NCI-H2029 treated with DMSO at 0.1 percent for 48 hours (cell line): ENCODE measurements at regions not wholly inside any gene's neighbourhood (a gene's known extent, or its start where the extent isn't known, plus 50 kb on each side); places are given as distances from the start of the nearest gene placed in this dataset.

Source experiments
- DNase-seq: peaks from one replicate; lab custom pipeline; 2025; lab: John Stamatoyannopoulos, UW

GRCh38 chr2:163265562-163265961, 427.0 kb upstream of the KCNH7 start:
- no peak for DNase-seq

DNA sequence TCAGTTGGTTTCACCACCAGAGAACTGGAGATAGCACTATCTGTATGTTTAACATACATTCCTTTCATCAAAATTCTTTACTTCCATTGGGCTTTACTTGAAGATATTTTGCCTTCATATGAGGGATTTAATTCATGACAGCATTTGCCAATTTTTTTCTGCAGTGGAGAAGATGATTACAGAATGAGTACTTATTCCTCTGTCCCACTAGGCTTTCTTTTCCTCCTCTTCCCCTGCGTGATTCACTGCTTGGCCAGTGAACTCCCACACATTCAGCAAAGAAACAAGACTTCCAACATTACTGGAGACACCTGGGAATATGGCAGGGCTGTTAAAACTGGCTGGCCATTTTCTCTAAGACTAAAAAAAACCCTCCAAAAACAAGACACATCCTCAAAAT, 425.8 kb upstream of the KCNH7 start:
- no peak for DNase-seq

DNA sequence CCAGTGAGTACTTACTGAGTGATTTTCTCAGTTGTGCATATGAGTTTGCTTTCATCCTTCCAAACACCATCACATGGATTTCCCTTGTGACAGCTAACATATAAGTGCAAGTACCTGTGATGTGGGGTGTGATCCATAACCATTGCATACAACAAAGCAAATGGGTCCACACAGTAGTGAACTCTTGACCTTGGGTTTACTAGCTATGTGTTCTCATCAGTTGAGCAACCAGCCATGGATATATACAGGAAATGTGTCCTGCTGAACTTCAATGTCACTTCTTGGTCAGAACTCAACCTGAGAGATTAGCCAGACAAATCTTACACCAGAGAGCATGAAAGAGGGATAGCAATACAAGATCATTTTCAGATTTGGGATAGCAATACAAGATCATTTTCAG, 420.9 kb upstream of the KCNH7 start:
- no peak for DNase-seq

GRCh38 chr2:163255086-163255485, 416.5 kb upstream of the KCNH7 start:
- DNase-seq: no peak

GRCh38 chr2:163253621-163254285, 415.2 kb upstream of the KCNH7 start:
- no peak for DNase-seq

GRCh38 chr2:163252199-163252598, 413.6 kb upstream of the KCNH7 start:
- no peak for DNase-seq

DNA sequence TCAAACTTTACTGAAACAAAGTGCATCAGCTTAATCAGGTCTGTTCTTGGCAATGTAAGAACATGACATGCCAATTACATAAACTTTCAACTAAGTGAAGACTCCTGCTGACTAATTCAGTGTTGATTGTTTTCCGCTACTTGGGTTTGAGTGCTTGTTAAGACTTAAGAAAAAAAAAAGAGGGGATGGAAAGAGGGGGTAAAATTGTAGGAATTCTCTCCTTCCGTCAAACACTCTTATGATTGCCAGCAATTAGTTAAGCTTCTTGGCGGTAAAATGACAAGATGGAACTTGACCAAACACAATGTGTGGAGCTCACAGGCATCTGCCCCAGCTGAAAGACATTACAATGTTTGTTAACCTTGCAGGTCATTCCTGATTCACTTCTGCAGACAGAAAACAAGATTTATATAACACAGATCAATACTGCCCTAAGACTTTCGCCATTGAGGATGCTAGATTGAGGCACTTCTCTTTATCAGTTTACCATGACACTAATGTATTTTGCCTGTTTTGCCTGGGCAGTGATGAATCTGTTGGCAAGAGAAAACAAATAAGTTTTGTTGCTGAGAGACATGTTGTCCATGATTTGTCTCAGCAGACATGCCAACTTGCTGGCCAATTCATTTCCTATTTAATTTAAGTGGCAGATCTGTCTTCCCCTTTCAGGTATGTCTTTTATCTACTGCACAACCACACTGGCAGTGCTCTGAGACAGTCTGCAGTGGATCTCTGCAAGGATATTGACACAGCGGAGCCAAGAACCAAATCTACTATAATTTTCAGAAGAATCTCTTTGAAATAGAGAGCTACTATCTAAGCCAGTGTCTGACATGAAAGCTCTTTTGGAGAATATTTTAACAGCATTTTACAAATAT, 410.0 kb upstream of the KCNH7 start:
- DNase-seq: no peak

DNA sequence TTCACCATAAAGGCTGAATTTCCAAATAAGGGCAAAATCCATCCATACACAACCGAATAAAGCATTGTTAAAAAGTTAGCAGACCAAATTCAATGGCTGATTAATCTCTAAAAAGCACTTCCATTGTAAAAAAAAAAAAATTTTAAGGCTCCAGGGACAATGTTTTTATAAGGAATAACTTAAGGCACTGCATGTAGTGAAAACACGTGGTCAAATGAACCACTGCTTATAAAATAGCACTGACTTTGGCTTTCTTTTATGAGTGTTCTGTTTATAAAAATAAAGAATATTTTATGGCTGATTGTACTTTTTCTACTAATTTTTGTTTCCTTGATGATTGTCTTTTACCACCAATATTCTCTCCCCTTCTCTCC, 409.3 kb upstream of the KCNH7 start:
- DNase-seq: no peak

GRCh38 chr2:163247156-163247846, 408.7 kb upstream of the KCNH7 start:
- DNase-seq: no peak

- no peak for DNase-seq
Observed at GRCh38 chr2:163246135-163246534, 407.6 kb upstream of the KCNH7 start.

DNA sequence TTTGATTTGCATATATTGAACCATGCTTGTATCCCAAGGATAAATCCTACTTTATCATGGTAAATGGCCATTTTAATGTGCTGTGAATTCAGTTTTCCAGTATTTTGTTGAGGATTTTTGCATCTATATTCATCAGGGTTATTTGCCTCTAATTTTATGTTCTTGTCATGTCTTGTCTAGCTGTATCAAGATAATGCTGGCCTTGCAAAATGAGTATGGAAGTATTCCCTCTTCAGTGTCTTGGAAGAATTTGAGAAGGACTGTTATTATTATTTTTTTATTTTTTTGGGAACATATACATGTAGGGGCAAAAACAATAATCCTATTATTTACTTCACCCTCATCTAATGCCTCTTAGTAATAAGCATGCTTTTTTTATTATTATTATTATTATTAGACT, 398.0 kb upstream of the KCNH7 start:
- no peak for DNase-seq

GRCh38 chr2:163231666-163232065, 393.1 kb upstream of the KCNH7 start:
- DNase-seq: no peak

- no peak for DNase-seq
Observed at GRCh38 chr2:163213661-163214081, 375.1 kb upstream of the KCNH7 start.

DNA sequence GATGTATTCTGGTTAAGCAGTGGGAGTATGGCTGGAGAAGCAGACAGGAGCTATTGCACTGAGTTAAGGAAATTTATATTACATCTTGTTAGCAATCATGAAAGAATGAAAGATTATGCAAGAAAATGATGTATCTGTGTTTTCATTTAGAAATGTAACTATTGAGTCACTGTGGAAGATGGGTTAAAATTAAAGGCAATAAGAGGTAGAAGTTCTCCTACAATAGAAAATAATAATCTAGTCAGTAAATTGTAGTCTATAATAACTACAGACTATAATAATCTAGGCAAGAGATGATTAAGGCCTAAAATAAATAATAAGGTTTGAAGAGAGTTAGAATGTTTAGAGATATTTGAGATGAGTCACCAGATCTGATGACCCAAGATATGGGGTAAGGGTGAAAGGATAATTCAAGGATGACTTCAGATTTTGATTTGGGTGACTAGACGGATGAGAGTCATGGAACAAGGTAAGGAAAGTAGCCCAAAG, 371.9 kb upstream of the KCNH7 start:
- no peak for DNase-seq

- DNase-seq: no peak
Observed at GRCh38 chr2:163207693-163208370, 369.3 kb upstream of the KCNH7 start.

- DNase-seq: no peak
Observed at GRCh38 chr2:163205589-163206254, 367.2 kb upstream of the KCNH7 start.

- no peak for DNase-seq
Observed at GRCh38 chr2:163200741-163201140, 362.2 kb upstream of the KCNH7 start.

- DNase-seq: no peak
Observed at GRCh38 chr2:163198972-163199371, 360.4 kb upstream of the KCNH7 start.

- no peak for DNase-seq
Observed at GRCh38 chr2:163198007-163198406, 359.4 kb upstream of the KCNH7 start.

DNA sequence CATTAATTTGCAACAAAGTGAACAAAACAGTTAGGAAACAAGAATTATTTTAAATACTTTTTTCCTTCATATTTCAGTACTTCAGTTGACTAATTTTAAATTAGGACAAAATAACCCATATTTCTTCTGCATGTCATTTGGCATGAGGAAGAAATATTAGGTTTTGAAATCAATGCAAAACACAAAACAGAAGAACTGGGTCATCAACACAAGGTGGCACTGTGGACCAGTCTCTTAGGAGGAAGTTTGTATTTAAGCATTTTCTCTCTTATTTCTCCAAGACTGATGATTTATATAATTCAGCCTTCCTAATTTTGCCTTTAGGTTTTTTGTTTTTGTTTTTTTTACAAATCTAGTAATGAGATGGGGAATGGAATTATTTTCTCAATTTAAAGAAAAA, 352.8 kb upstream of the KCNH7 start:
- no peak for DNase-seq

DNA sequence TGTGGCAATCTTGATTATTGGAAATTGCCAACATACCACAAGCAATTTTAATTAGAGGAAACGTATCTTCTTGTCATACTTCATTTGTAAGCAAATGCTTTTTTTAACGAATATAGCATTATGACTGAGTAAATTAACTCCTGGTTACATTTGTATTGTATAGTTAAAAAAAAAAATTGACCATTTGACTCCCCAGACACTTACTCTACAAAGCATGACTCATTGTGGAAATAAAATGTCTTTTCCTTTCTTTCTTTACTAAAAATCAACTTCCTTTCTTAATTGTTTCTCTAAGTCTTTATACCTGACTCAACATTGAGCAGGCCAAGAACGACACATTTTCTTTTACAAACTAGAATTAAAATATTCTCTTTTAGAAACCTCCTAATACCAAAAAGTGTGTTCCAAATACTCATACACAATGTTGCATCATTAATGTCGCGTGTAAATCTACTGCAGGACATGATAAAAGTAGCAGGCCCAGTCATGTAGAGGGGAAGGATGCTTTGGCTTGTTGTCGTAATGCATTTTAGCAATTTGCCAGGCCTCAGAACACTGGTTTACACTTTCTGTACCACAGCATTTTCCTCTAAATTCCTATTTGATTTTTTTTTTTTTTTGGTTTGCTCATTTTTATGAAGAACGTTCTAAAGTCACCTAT, 349.6 kb upstream of the KCNH7 start:
- DNase-seq: no peak
